SU-DHL-6 (cell line): ENCODE measurements at regions not wholly inside any gene's neighbourhood (a gene's known extent, or its start where the extent isn't known, plus 50 kb on each side); places are given as distances from the start of the nearest gene placed in this dataset.

Experiments
- H2AFZ ChIP-seq: fragments of 200-600 bp; sonication (generic); 2 replicates; pipeline ENCODE4 v1.6.1; 2014; ENCODE audit warnings: low read depth, mild to moderate bottlenecking, moderate library complexity, mixed read lengths, antibody characterized with exemption, low read length; ENCODE audit not compliant: severe bottlenecking
- H3F3A ChIP-seq: fragments of 200-600 bp; shearing (Covaris generic); 2 replicates; pipeline ENCODE4 v1.6.0; 2016; ENCODE audit warnings: antibody characterized with exemption, mild to moderate bottlenecking; ENCODE audit not compliant: insufficient read depth
- H3K27ac ChIP-seq: fragments of 200-600 bp; sonication (generic); 2 replicates; pipeline ENCODE4 v1.5.1; 2016; ENCODE audit warnings: low read depth, mild to moderate bottlenecking, low read length, moderate library complexity, mixed read lengths
- H3K27me3 ChIP-seq: fragments of 200-600 bp; sonication (generic), shearing (Covaris generic); 2 replicates; pipeline ENCODE4 v1.6.0; 2014; ENCODE audit warnings: mild to moderate bottlenecking, low read length
- H3K36me3 ChIP-seq: fragments of 200-600 bp; sonication (generic); 2 replicates; pipeline ENCODE4 v1.6.1; 2014; ENCODE audit warnings: mild to moderate bottlenecking, low read length, mixed read lengths
- H3K4me2 ChIP-seq: fragments of 300-600, 200-600 bp; shearing (Covaris generic), sonication (generic); 2 replicates; pipeline ENCODE4 v1.6.0; 2014; ENCODE audit warnings: low read length, low read depth, mild to moderate bottlenecking; ENCODE audit not compliant: poor library complexity, severe bottlenecking
- H3K4me3 ChIP-seq: fragments of 200-600 bp; sonication (generic); 2 replicates; pipeline ENCODE4 v1.5.1; 2014; ENCODE audit warnings: antibody characterized with exemption, low read length, mild to moderate bottlenecking, mixed read lengths; ENCODE audit not compliant: insufficient read depth, poor library complexity, severe bottlenecking
- H3K79me2 ChIP-seq: fragments of 200-600 bp; sonication (generic); 2 replicates; pipeline ENCODE4 v1.6.1; 2014; ENCODE audit warnings: mild to moderate bottlenecking, low read length, moderate library complexity; ENCODE audit not compliant: insufficient read depth
- H3K9ac ChIP-seq: fragments of 200-600 bp; sonication (generic); 2 replicates; pipeline ENCODE4 v1.7.0; 2014; ENCODE audit warnings: mild to moderate bottlenecking, low read length
- H3K9me2 ChIP-seq: fragments of 200-600 bp; sonication (generic); replicated peaks from 2 replicates; pipeline ENCODE4 v1.6.1; 2014; ENCODE audit warnings: low read length; ENCODE audit not compliant: insufficient read depth
- H3K9me3 ChIP-seq: fragments of 200-600 bp; sonication (generic); 2 replicates; pipeline ENCODE4 v1.6.1; 2014; ENCODE audit warnings: low read length, mixed read lengths; ENCODE audit not compliant: insufficient read depth
- H4K20me1 ChIP-seq: fragments of 200-600 bp; sonication (generic); 2 replicates; pipeline ENCODE4 v1.6.1; 2014; ENCODE audit warnings: low read depth, mild to moderate bottlenecking, antibody characterized with exemption, low read length, moderate library complexity, mixed read lengths
- CTCF ChIP-seq: fragments of 200-600 bp; sonication (generic); IDR thresholded peaks from one replicate; pipeline ENCODE4 v1.5.1; 2017; ENCODE audit warnings: antibody characterized with exemption, mild to moderate bottlenecking, low read length, moderate library complexity; ENCODE audit not compliant: insufficient read depth, poor library complexity, severe bottlenecking
- EZH2phosphoT487 ChIP-seq: fragments of 200-600 bp; sonication (generic), shearing (Covaris generic); conservative IDR thresholded peaks from 2 replicates; pipeline ENCODE4 v1.6.1; 2018; ENCODE audit warnings: mild to moderate bottlenecking, antibody characterized with exemption, low read length, moderate library complexity, mixed read lengths

- TF ChIP-seq CTCF (no peak), EZH2phosphoT487 (no peak)
- Histone ChIP-seq H3K4me3 (no peak overlapping the region), H3K27me3 (no peaks in the 10 kb centered on the region), H3F3A (no peaks in the 10 kb centered on the region), H2AFZ (no peak overlapping the region), H3K9me2 (no peaks in the 10 kb centered on the region), H3K9me3 (no peaks in the 10 kb centered on the region), H3K27ac (no peak overlapping the region), H3K4me2 (no peak overlapping the region), H4K20me1 (no peaks in the 10 kb centered on the region), H3K36me3 (no peaks in the 10 kb centered on the region), H3K79me2 (no peaks in the 10 kb centered on the region), H3K9ac (no peak overlapping the region)
These were observed 232.4 kb downstream of the ESM1 start for GRCh38 chr5:54753034-54753433.

GRCh38 chr5:54748527-54748926, 231.0 kb downstream of the SNX18 start:
- H3K27ac ChIP-seq, result no peak overlapping the region
- TF ChIP-seq EZH2phosphoT487, result no peak
- TF ChIP-seq CTCF, result no peak
- H3K9me3 ChIP-seq, result no peaks in the 10 kb centered on the region
- no peaks in the 10 kb centered on the region for H4K20me1 ChIP-seq
- no peak overlapping the region for H3K4me2 ChIP-seq
- no peaks in the 10 kb centered on the region for H3F3A ChIP-seq
- no peaks in the 10 kb centered on the region for H3K36me3 ChIP-seq
- no peaks in the 10 kb centered on the region for H3K79me2 ChIP-seq
- no peaks in the 10 kb centered on the region for H3K9me2 ChIP-seq
- no peak overlapping the region for H2AFZ ChIP-seq
- no peak overlapping the region for H3K4me3 ChIP-seq
- no peaks in the 10 kb centered on the region for H3K27me3 ChIP-seq
- H3K9ac ChIP-seq, result no peak overlapping the region

- Histone ChIP-seq H3K27ac (no peak overlapping the region), H2AFZ (no peak overlapping the region), H4K20me1 (no peaks in the 10 kb centered on the region), H3K36me3 (no peaks in the 10 kb centered on the region), H3K4me3 (no peak overlapping the region), H3F3A (no peaks in the 10 kb centered on the region), H3K27me3 (no peaks in the 10 kb centered on the region), H3K9me2 (no peaks in the 10 kb centered on the region), H3K9me3 (no peaks in the 10 kb centered on the region), H3K9ac (no peak overlapping the region), H3K4me2 (no peak overlapping the region), H3K79me2 (no peaks in the 10 kb centered on the region)
- no peak for TF ChIP-seq EZH2phosphoT487
- no peak for TF ChIP-seq CTCF
These were observed 229.3 kb downstream of the SNX18 start for GRCh38 chr5:54746777-54747398.
